Right lobe of liver (tissue), 6 donors: ENCODE measurements at regions not wholly inside any gene's neighbourhood (a gene's known extent, or its start where the extent isn't known, plus 50 kb on each side); places are given as distances from the start of the nearest gene placed in this dataset.
A peak's percentile ranks its signal among the peaks of the same experiment; 100 is the strongest.

ENCODE experiments used
- ATAC-seq, 4 donors: fragments of 200-7000 bp; cut with Tn5 transposase; one replicate each; pipeline ENCODE4 v1.9.1; 2020; ENCODE audit warnings: mild to moderate bottlenecking in 4 of 4, moderate library complexity in 4 of 4
- DNase-seq, 3 donors: peaks; one replicate each; pipeline ENCODE4 v3.0.0-alpha.2; 2020
- H3K27ac ChIP-seq, 3 donors: fragments of 200-600 bp; one replicate each; pipeline ENCODE4 v1.8.0; 2022
- H3K27me3 ChIP-seq, 2 donors: fragments of 200-600 bp; one replicate each; pipeline ENCODE4 v1.8.0; 2022
- H3K36me3 ChIP-seq, 4 donors: fragments of 200-600 bp; sonication (generic) in 1 of 4; one replicate each; pipeline versions ENCODE4 v1.5.1 to v1.8.0; 2017 to 2022; ENCODE audit warnings: control low read depth in 1 of 4
- H3K4me1 ChIP-seq, 4 donors: fragments of 200-600 bp; sonication (generic) in 1 of 4; one replicate each; pipeline versions ENCODE4 v1.5.1 to v1.8.0; 2017 to 2022; ENCODE audit warnings: control low read depth in 1 of 4
- H3K4me3 ChIP-seq, 3 donors: fragments of 200-600 bp; one replicate each; pipeline ENCODE4 v1.8.0; 2022
- H3K9me3 ChIP-seq, 4 donors: fragments of 200-600 bp; sonication (generic) in 1 of 4; one replicate each; pipeline versions ENCODE4 v1.5.1 to v1.8.0; 2017 to 2022; ENCODE audit warnings: control low read depth in 1 of 4
- CTCF ChIP-seq, 4 donors: fragments of 200-600 bp in 3 of 4; fragments of 450-650 bp in 1 of 4; IDR thresholded peaks; one replicate each; pipeline versions ENCODE4 v1.5.1 to v1.8.0; 2016 to 2022; ENCODE audit warnings: antibody characterized with exemption in 4 of 4, mild to moderate bottlenecking in 2 of 4
- POLR2A ChIP-seq: fragments of 450-650 bp; IDR thresholded peaks from one replicate; pipeline ENCODE4 v1.6.1; 2017; ENCODE audit warnings: antibody characterized with exemption, mild to moderate bottlenecking
- WGBS: methylation state at CpG from one replicate; pipeline ENCODE4 v1.1.6; 2018; ENCODE audit warnings: low coverage, low lambda C conversion rate; ENCODE audit not compliant: insufficient coverage; ENCODE audit errors: missing lambda C conversion rate; 5-methylcytosine and 5-hydroxymethylcytosine counted together
- intact Hi-C, 2 donors: fragments of 100-400 bp; cut with DNase I; formaldehyde crosslinking; loops; one replicate each; pipeline versions ENCODE4 v1.11.2 to v1.14.1; 2022
- donor health status: DM: no; HTN: yes; CAD: no.
- donor health status: DM: no; HTN: no; CAD: no.
- donor health status: DM: no; HTN: no; CAD: no.
- donor health status: DM: no; HTN: yes; CAD: no.
- donor health status: DM: no; HTN: yes; CAD: no.

- Histone ChIP-seq H3K27me3 (no peaks in the 10 kb centered on the region), H3K36me3 (no peaks in the 10 kb centered on the region), H3K4me3 (no peak overlapping the region), H3K27ac (no peak overlapping the region), H3K4me1 (peaks cover 0 to 6% (median 0%) of the 10 kb centered on the region in 4 donors), H3K9me3 (no peaks in the 10 kb centered on the region)
- intact Hi-C loops, result loop anchor here in 1 of 2 donors (10.0 kb wide), 1 partner anchor 1140 kb away; no protein-coding TSS in a partner anchor
- 74% methylated on average over 3 of the region's 10 CpGs for WGBS
- ATAC-seq, result no peak
- DNase-seq, result peak in 1 of 3 donors; percentile 24
- TF ChIP-seq POLR2A (no peak), CTCF (IDR thresholded peaks at IDR 0.05) (no peak)
Measured at GRCh38 chr1:30384286-30385245, 338.8 kb downstream of the MATN1 start.

GRCh38 chr1:30383221-30383711, 340.1 kb downstream of the MATN1 start:
- intact Hi-C loops, result loop anchor here in 1 of 2 donors (10.0 kb wide), 1 partner anchor 1138 kb away; no protein-coding TSS in a partner anchor
- H3K9me3 ChIP-seq, result no peaks in the 10 kb centered on the region
- no peak overlapping the region for H3K27ac ChIP-seq
- H3K27me3 ChIP-seq, result no peaks in the 10 kb centered on the region
- H3K4me3 ChIP-seq, result no peak overlapping the region
- DNase-seq (peak in 1 of 3 donors; percentile 10), ATAC-seq (no peak)
- H3K4me1 ChIP-seq, result peaks cover 0 to 6% (median 0%) of the 10 kb centered on the region in 4 donors
- no peaks in the 10 kb centered on the region for H3K36me3 ChIP-seq
- 12% methylated on average over 3 of the region's 12 CpGs for WGBS
- TF ChIP-seq POLR2A (no peak), CTCF (IDR thresholded peaks at IDR 0.05) (no peak)

GRCh38 chr1:30382496-30382895, 340.9 kb downstream of the MATN1 start:
- H3K9me3 ChIP-seq, result no peaks in the 10 kb centered on the region
- H3K27ac ChIP-seq, result no peak overlapping the region
- 40% methylated on average over 1 of the region's 2 CpGs for WGBS
- H3K36me3 ChIP-seq, result no peaks in the 10 kb centered on the region
- no peak overlapping the region for H3K4me3 ChIP-seq
- intact Hi-C loops, result loop anchor here in 1 of 2 donors (10.0 kb wide), 1 partner anchor 1138 kb away; no protein-coding TSS in a partner anchor
- TF ChIP-seq POLR2A (no peak), CTCF (IDR thresholded peaks at IDR 0.05) (no peak)
- ATAC-seq (no peak), DNase-seq (peak in 1 of 3 donors; percentile 23)
- H3K4me1 ChIP-seq, result peaks cover 0 to 6% (median 0%) of the 10 kb centered on the region in 4 donors
- no peaks in the 10 kb centered on the region for H3K27me3 ChIP-seq

- H3K36me3 ChIP-seq, result no peaks in the 10 kb centered on the region
- H3K9me3 ChIP-seq, result no peaks in the 10 kb centered on the region
- DNase-seq, result peak in 1 of 3 donors; percentile 28
- H3K4me1 ChIP-seq, result peaks cover 0 to 5% (median 0%) of the 10 kb centered on the region in 4 donors
- no peak overlapping the region for H3K4me3 ChIP-seq
- 65% methylated on average over 4 of the region's 7 CpGs for WGBS
- intact Hi-C loops, result loop anchor here in 1 of 2 donors (10.0 kb wide), 1 partner anchor 1137 kb away; no protein-coding TSS in a partner anchor
- no peak overlapping the region for H3K27ac ChIP-seq
- ATAC-seq, result no peak
- no peak for TF ChIP-seq CTCF (IDR thresholded peaks at IDR 0.05)
- H3K27me3 ChIP-seq, result no peaks in the 10 kb centered on the region
Measured at GRCh38 chr1:30381671-30382365, 341.6 kb downstream of the MATN1 start.
